WTC11 (cell line): ENCODE measurements at regions not wholly inside any gene's neighbourhood (a gene's known extent, or its start where the extent isn't known, plus 50 kb on each side); places are given as distances from the start of the nearest gene placed in this dataset.

ENCODE experiments used
- ATAC-seq: fragments of 200-7000 bp; cut with Tn5 transposase; 2 replicates; pipeline ENCODE4 v1.10.0; 2021; ENCODE audit warnings: mild to moderate bottlenecking, moderate library complexity
- CTCF ChIA-PET: fragments of 300-600 bp; sonication (Branson Sonifier 250); formaldehyde crosslinking; loops from one replicate; lab custom pipeline; 2021; ENCODE audit warnings: antibody characterized with exemption; lab: Charles Lee
- POLR2A ChIA-PET: fragments of 350-600 bp; sonication (Branson Sonifier 250); formaldehyde crosslinking; loops from one replicate; lab custom pipeline; 2021; ENCODE audit warnings: antibody characterized with exemption; lab: Charles Lee
- DNase-seq: peaks from one replicate; pipeline ENCODE4 v3.0.0; 2021; ENCODE audit warnings: low spot score
- H3K27ac Mint-ChIP-seq: 2 replicates; pipeline ENCODE4 v1.8.0; 2021; ENCODE audit warnings: mixed read lengths
- H3K27me3 Mint-ChIP-seq: 2 replicates; pipeline ENCODE4 v1.8.0; 2021; ENCODE audit warnings: low read depth, mild to moderate bottlenecking, moderate library complexity, mixed read lengths
- H3K36me3 Mint-ChIP-seq: 2 replicates; pipeline ENCODE4 v1.8.0; 2021; ENCODE audit warnings: mixed read lengths
- H3K4me1 Mint-ChIP-seq: 2 replicates; pipeline ENCODE4 v1.8.0; 2022; ENCODE audit warnings: mixed read lengths
- H3K4me3 Mint-ChIP-seq: 2 replicates; pipeline ENCODE4 v1.8.0; 2021; ENCODE audit warnings: mild to moderate bottlenecking, moderate library complexity, mixed read lengths
- H3K9me3 Mint-ChIP-seq: 2 replicates; pipeline ENCODE4 v1.8.0; 2021; ENCODE audit warnings: mixed read lengths
- ELF4 ChIP-seq: sonication (generic); formaldehyde crosslinking; IDR thresholded peaks from 2 replicates; pipeline ENCODE4 v1.8.1; 2022; ENCODE audit warnings: low read depth, mild to moderate bottlenecking, moderate library complexity, missing genetic modification reagents
- FOXJ3 ChIP-seq: sonication (generic); formaldehyde crosslinking; IDR thresholded peaks from 2 replicates; pipeline ENCODE4 v1.9.0; 2021; ENCODE audit warnings: missing genetic modification reagents, mild to moderate bottlenecking, borderline replicate concordance
- HMGA2 ChIP-seq: fragments of 250-450 bp; sonication (Bioruptor Pico); IDR thresholded peaks from 2 replicates; pipeline ENCODE4 v1.4.0; 2021; ENCODE audit warnings: mild to moderate bottlenecking, moderate library complexity
- MXD4 ChIP-seq: fragments of 250-450 bp; sonication (Bioruptor Pico); IDR thresholded peaks from 2 replicates; pipeline ENCODE4 v1.8.0; 2021; ENCODE audit warnings: mild to moderate bottlenecking, moderate library complexity, borderline replicate concordance
- NFE2L1 ChIP-seq: sonication (generic); formaldehyde crosslinking; IDR thresholded peaks from 2 replicates; pipeline ENCODE4 v1.8.1; 2023; ENCODE audit warnings: missing genetic modification reagents
- NR1H2 ChIP-seq: sonication (generic); formaldehyde crosslinking; IDR thresholded peaks from 2 replicates; pipeline ENCODE4 v1.9.0; 2021; ENCODE audit warnings: mild to moderate bottlenecking, moderate library complexity, missing genetic modification reagents
- SOX15 ChIP-seq: fragments of 250-450 bp; sonication (Bioruptor Pico); IDR thresholded peaks from 2 replicates; pipeline ENCODE4 v1.9.0; 2021; ENCODE audit warnings: mild to moderate bottlenecking
- TP53 ChIP-seq: sonication (generic); formaldehyde crosslinking; IDR thresholded peaks from 2 replicates; pipeline ENCODE4 v1.8.1; 2023; ENCODE audit warnings: mild to moderate bottlenecking, missing genetic modification reagents
- ZNF671 ChIP-seq: fragments of 250-450 bp; sonication (Bioruptor Pico); IDR thresholded peaks from 2 replicates; pipeline ENCODE4 v1.8.0; 2021; ENCODE audit warnings: mild to moderate bottlenecking
- TF ChIP-seq, protein P1 (sequence below): fragments of 250-450 bp; sonication (Bioruptor Pico); IDR thresholded peaks from 2 replicates; pipeline ENCODE4 v1.9.0; 2021; ENCODE audit warnings: mild to moderate bottlenecking
- TF ChIP-seq, protein P2 (sequence below): sonication (generic); formaldehyde crosslinking; IDR thresholded peaks from 2 replicates; pipeline ENCODE4 v1.8.1; 2022; ENCODE audit warnings: mild to moderate bottlenecking, moderate library complexity, missing genetic modification reagents
- TF ChIP-seq, protein P3 (sequence below): sonication (generic); formaldehyde crosslinking; IDR thresholded peaks from 2 replicates; pipeline ENCODE4 v1.8.1; 2022; ENCODE audit warnings: missing genetic modification reagents, borderline replicate concordance
- TF ChIP-seq, protein P4 (sequence below): sonication (generic); formaldehyde crosslinking; IDR thresholded peaks from 2 replicates; pipeline ENCODE4 v1.8.1; 2023; ENCODE audit warnings: mild to moderate bottlenecking, moderate library complexity, missing genetic modification reagents
- TF ChIP-seq, protein P5 (sequence below): sonication (generic); formaldehyde crosslinking; conservative IDR thresholded peaks from 2 replicates; pipeline ENCODE4 v1.8.1; 2023; ENCODE audit warnings: mild to moderate bottlenecking, low read depth, missing genetic modification reagents, moderate library complexity
- TF ChIP-seq, protein P6 (sequence below): sonication (generic); formaldehyde crosslinking; IDR thresholded peaks from 2 replicates; pipeline ENCODE4 v1.8.1; 2023; ENCODE audit warnings: mild to moderate bottlenecking, missing genetic modification reagents

DNA sequence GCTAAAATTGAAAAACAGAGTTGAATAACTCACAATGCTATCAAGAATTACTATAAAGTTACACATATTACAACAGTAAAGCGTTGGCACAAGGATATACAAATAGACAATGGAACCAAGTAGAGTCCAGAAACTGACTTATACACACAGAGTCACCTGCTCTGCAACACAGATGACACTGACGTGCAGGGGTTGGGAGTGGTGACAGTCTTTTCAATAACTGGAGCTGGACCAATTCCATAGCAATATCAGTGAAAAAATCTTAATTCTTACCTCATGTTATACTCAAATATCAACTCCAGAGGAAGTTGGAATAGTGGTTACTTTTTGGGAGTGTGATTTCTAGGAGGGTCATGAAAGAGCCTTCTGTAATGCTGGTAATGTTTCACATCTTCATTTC lies 62.5 kb upstream of the NPY start:
- no peaks in the 10 kb centered on the region for H3K4me1 Mint-ChIP-seq
- H3K36me3 Mint-ChIP-seq, result no peaks in the 10 kb centered on the region
- H3K27me3 Mint-ChIP-seq, result no peaks in the 10 kb centered on the region; the same call in 1 of the 2 replicates
- DNase-seq (no peak), ATAC-seq (no peak)
- H3K9me3 Mint-ChIP-seq, result peaks cover 27% of the 10 kb centered on the region
- H3K27ac Mint-ChIP-seq, result no peak overlapping the region
- no peak for TF ChIP-seq ZNF671 (CRISPR knock-in tag)
- TF ChIP-seq, protein P1, sequence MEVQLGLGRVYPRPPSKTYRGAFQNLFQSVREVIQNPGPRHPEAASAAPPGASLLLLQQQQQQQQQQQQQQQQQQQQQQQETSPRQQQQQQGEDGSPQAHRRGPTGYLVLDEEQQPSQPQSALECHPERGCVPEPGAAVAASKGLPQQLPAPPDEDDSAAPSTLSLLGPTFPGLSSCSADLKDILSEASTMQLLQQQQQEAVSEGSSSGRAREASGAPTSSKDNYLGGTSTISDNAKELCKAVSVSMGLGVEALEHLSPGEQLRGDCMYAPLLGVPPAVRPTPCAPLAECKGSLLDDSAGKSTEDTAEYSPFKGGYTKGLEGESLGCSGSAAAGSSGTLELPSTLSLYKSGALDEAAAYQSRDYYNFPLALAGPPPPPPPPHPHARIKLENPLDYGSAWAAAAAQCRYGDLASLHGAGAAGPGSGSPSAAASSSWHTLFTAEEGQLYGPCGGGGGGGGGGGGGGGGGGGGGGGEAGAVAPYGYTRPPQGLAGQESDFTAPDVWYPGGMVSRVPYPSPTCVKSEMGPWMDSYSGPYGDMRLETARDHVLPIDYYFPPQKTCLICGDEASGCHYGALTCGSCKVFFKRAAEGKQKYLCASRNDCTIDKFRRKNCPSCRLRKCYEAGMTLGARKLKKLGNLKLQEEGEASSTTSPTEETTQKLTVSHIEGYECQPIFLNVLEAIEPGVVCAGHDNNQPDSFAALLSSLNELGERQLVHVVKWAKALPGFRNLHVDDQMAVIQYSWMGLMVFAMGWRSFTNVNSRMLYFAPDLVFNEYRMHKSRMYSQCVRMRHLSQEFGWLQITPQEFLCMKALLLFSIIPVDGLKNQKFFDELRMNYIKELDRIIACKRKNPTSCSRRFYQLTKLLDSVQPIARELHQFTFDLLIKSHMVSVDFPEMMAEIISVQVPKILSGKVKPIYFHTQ (CRISPR knock-in tag), result no peak
- no peak for TF ChIP-seq TP53
- no peak for TF ChIP-seq FOXJ3 (CRISPR knock-in tag)
- TF ChIP-seq, protein P2, sequence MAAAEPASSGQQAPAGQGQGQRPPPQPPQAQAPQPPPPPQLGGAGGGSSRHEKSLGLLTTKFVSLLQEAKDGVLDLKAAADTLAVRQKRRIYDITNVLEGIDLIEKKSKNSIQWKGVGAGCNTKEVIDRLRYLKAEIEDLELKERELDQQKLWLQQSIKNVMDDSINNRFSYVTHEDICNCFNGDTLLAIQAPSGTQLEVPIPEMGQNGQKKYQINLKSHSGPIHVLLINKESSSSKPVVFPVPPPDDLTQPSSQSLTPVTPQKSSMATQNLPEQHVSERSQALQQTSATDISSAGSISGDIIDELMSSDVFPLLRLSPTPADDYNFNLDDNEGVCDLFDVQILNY (CRISPR knock-in tag), result no peak
- no peak for TF ChIP-seq SOX15
- no peak for TF ChIP-seq NR1H2 (CRISPR knock-in tag)
- TF ChIP-seq, protein P3, sequence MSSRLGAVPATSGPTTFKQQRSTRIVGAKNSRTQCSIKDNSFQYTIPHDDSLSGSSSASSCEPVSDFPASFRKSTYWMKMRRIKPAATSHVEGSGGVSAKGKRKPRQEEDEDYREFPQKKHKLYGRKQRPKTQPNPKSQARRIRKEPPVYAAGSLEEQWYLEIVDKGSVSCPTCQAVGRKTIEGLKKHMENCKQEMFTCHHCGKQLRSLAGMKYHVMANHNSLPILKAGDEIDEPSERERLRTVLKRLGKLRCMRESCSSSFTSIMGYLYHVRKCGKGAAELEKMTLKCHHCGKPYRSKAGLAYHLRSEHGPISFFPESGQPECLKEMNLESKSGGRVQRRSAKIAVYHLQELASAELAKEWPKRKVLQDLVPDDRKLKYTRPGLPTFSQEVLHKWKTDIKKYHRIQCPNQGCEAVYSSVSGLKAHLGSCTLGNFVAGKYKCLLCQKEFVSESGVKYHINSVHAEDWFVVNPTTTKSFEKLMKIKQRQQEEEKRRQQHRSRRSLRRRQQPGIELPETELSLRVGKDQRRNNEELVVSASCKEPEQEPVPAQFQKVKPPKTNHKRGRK (CRISPR knock-in tag), result no peak
- TF ChIP-seq, protein P4, sequence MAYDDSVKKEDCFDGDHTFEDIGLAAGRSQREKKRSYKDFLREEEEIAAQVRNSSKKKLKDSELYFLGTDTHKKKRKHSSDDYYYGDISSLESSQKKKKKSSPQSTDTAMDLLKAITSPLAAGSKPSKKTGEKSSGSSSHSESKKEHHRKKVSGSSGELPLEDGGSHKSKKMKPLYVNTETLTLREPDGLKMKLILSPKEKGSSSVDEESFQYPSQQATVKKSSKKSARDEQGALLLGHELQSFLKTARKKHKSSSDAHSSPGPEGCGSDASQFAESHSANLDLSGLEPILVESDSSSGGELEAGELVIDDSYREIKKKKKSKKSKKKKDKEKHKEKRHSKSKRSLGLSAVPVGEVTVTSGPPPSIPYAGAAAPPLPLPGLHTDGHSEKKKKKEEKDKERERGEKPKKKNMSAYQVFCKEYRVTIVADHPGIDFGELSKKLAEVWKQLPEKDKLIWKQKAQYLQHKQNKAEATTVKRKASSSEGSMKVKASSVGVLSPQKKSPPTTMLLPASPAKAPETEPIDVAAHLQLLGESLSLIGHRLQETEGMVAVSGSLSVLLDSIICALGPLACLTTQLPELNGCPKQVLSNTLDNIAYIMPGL (CRISPR knock-in tag), result no peak
- TF ChIP-seq HMGA2 (CRISPR knock-in tag), result no peak
- TF ChIP-seq, protein P5, sequence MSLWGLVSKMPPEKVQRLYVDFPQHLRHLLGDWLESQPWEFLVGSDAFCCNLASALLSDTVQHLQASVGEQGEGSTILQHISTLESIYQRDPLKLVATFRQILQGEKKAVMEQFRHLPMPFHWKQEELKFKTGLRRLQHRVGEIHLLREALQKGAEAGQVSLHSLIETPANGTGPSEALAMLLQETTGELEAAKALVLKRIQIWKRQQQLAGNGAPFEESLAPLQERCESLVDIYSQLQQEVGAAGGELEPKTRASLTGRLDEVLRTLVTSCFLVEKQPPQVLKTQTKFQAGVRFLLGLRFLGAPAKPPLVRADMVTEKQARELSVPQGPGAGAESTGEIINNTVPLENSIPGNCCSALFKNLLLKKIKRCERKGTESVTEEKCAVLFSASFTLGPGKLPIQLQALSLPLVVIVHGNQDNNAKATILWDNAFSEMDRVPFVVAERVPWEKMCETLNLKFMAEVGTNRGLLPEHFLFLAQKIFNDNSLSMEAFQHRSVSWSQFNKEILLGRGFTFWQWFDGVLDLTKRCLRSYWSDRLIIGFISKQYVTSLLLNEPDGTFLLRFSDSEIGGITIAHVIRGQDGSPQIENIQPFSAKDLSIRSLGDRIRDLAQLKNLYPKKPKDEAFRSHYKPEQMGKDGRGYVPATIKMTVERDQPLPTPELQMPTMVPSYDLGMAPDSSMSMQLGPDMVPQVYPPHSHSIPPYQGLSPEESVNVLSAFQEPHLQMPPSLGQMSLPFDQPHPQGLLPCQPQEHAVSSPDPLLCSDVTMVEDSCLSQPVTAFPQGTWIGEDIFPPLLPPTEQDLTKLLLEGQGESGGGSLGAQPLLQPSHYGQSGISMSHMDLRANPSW (CRISPR knock-in tag), result no peak
- no peak for TF ChIP-seq NFE2L1 (CRISPR knock-in tag)
- TF ChIP-seq, protein P6, sequence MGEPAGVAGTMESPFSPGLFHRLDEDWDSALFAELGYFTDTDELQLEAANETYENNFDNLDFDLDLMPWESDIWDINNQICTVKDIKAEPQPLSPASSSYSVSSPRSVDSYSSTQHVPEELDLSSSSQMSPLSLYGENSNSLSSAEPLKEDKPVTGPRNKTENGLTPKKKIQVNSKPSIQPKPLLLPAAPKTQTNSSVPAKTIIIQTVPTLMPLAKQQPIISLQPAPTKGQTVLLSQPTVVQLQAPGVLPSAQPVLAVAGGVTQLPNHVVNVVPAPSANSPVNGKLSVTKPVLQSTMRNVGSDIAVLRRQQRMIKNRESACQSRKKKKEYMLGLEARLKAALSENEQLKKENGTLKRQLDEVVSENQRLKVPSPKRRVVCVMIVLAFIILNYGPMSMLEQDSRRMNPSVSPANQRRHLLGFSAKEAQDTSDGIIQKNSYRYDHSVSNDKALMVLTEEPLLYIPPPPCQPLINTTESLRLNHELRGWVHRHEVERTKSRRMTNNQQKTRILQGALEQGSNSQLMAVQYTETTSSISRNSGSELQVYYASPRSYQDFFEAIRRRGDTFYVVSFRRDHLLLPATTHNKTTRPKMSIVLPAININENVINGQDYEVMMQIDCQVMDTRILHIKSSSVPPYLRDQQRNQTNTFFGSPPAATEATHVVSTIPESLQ (CRISPR knock-in tag), result no peak
- no peak for TF ChIP-seq MXD4 (CRISPR knock-in tag)
- TF ChIP-seq ELF4 (CRISPR knock-in tag), result no peak
- POLR2A ChIA-PET, result no interaction called here
- H3K4me3 Mint-ChIP-seq, result no peak overlapping the region
- CTCF ChIA-PET, result no interaction called here
